ENCODE measurements at regions not wholly inside any gene's neighbourhood (a gene's known extent, or its start where the extent isn't known, plus 50 kb on each side); places are given as distances from the start of the nearest gene placed in this dataset.

GRCh38 chr13:53249236-53249635 lies 220.6 kb downstream of the OLFM4 start:
- Histone ChIP-seq H3K9me3 (ENCODE audit: control insufficient read depth, low read length) (no peaks in the 10 kb centered on the region), H3K4me3 (ENCODE audit: low read length) (no peak overlapping the region), H3K9ac (ENCODE audit: low read length) (no peak overlapping the region), H3K4me1 (ENCODE audit: control insufficient read depth, insufficient read depth, low read length) (no peaks in the 10 kb centered on the region), H3K36me3 (ENCODE audit: control insufficient read depth, insufficient read depth, low read length, severe bottlenecking) (no peaks in the 10 kb centered on the region), H3K27me3 (replicated peaks; ENCODE audit: control insufficient read depth, insufficient read depth, low read length) (peaks cover 5% of the 10 kb centered on the region)
- DNase-seq (ENCODE audit: low read depth): no peak

GRCh38 chr13:53250272-53250875 lies 221.8 kb downstream of the OLFM4 start:
- H3K4me3 ChIP-seq (ENCODE audit: low read length): no peak overlapping the region
- H3K4me1 ChIP-seq (ENCODE audit: control insufficient read depth, insufficient read depth, low read length): no peaks in the 10 kb centered on the region
- H3K36me3 ChIP-seq (ENCODE audit: control insufficient read depth, insufficient read depth, low read length, severe bottlenecking): no peaks in the 10 kb centered on the region
- H3K9ac ChIP-seq (ENCODE audit: low read length): no peak overlapping the region
- H3K27me3 ChIP-seq (replicated peaks; ENCODE audit: control insufficient read depth, insufficient read depth, low read length): peaks cover 5% of the 10 kb centered on the region
- no peaks in the 10 kb centered on the region for H3K9me3 ChIP-seq (ENCODE audit: control insufficient read depth, low read length)
- DNase-seq (ENCODE audit: low read depth): peak; percentile 88

GRCh38 chr13:53250977-53251376 lies 222.4 kb downstream of the OLFM4 start:
- H3K4me3 ChIP-seq (ENCODE audit: low read length): no peak overlapping the region
- H3K9ac ChIP-seq (ENCODE audit: low read length): no peak overlapping the region
- no peaks in the 10 kb centered on the region for H3K4me1 ChIP-seq (ENCODE audit: control insufficient read depth, insufficient read depth, low read length)
- DNase-seq (ENCODE audit: low read depth): no peak
- H3K9me3 ChIP-seq (ENCODE audit: control insufficient read depth, low read length): no peaks in the 10 kb centered on the region
- peaks cover 5% of the 10 kb centered on the region for H3K27me3 ChIP-seq (replicated peaks; ENCODE audit: control insufficient read depth, insufficient read depth, low read length)
- H3K36me3 ChIP-seq (ENCODE audit: control insufficient read depth, insufficient read depth, low read length, severe bottlenecking): no peaks in the 10 kb centered on the region

- H3K4me3 ChIP-seq (ENCODE audit: low read length): no peak overlapping the region
- H3K36me3 ChIP-seq (ENCODE audit: control insufficient read depth, insufficient read depth, low read length, severe bottlenecking): no peaks in the 10 kb centered on the region
- H3K27me3 ChIP-seq (replicated peaks; ENCODE audit: control insufficient read depth, insufficient read depth, low read length): no peaks in the 10 kb centered on the region
- DNase-seq (ENCODE audit: low read depth): no peak
- H3K9me3 ChIP-seq (ENCODE audit: control insufficient read depth, low read length): no peaks in the 10 kb centered on the region
- no peak overlapping the region for H3K9ac ChIP-seq (ENCODE audit: low read length)
- H3K4me1 ChIP-seq (ENCODE audit: control insufficient read depth, insufficient read depth, low read length): no peaks in the 10 kb centered on the region
These were observed 225.9 kb downstream of the OLFM4 start for GRCh38 chr13:53254500-53254899.

GRCh38 chr13:53255795-53256194 lies 227.2 kb downstream of the OLFM4 start:
- Histone ChIP-seq H3K27me3 (replicated peaks; ENCODE audit: control insufficient read depth, insufficient read depth, low read length) (no peaks in the 10 kb centered on the region), H3K36me3 (ENCODE audit: control insufficient read depth, insufficient read depth, low read length, severe bottlenecking) (no peaks in the 10 kb centered on the region), H3K4me3 (ENCODE audit: low read length) (no peak overlapping the region), H3K4me1 (ENCODE audit: control insufficient read depth, insufficient read depth, low read length) (no peaks in the 10 kb centered on the region), H3K9me3 (ENCODE audit: control insufficient read depth, low read length) (no peaks in the 10 kb centered on the region), H3K9ac (ENCODE audit: low read length) (no peak overlapping the region)
- DNase-seq (ENCODE audit: low read depth): no peak

GRCh38 chr13:53260594-53260993 lies 232.0 kb downstream of the OLFM4 start:
- H3K4me1 ChIP-seq (ENCODE audit: control insufficient read depth, insufficient read depth, low read length): no peaks in the 10 kb centered on the region
- no peaks in the 10 kb centered on the region for H3K27me3 ChIP-seq (replicated peaks; ENCODE audit: control insufficient read depth, insufficient read depth, low read length)
- no peak for DNase-seq (ENCODE audit: low read depth)
- no peaks in the 10 kb centered on the region for H3K36me3 ChIP-seq (ENCODE audit: control insufficient read depth, insufficient read depth, low read length, severe bottlenecking)
- H3K4me3 ChIP-seq (ENCODE audit: low read length): no peak overlapping the region
- no peak overlapping the region for H3K9ac ChIP-seq (ENCODE audit: low read length)
- H3K9me3 ChIP-seq (ENCODE audit: control insufficient read depth, low read length): no peaks in the 10 kb centered on the region

GRCh38 chr13:53264751-53265385 lies 236.3 kb downstream of the OLFM4 start:
- no peak for DNase-seq (ENCODE audit: low read depth)
- Histone ChIP-seq H3K4me3 (ENCODE audit: low read length) (no peak overlapping the region), H3K4me1 (ENCODE audit: control insufficient read depth, insufficient read depth, low read length) (no peaks in the 10 kb centered on the region), H3K9ac (ENCODE audit: low read length) (no peak overlapping the region), H3K36me3 (ENCODE audit: control insufficient read depth, insufficient read depth, low read length, severe bottlenecking) (no peaks in the 10 kb centered on the region), H3K9me3 (ENCODE audit: control insufficient read depth, low read length) (no peaks in the 10 kb centered on the region), H3K27me3 (replicated peaks; ENCODE audit: control insufficient read depth, insufficient read depth, low read length) (no peaks in the 10 kb centered on the region)

GRCh38 chr13:53266757-53267156 lies 238.1 kb downstream of the OLFM4 start:
- no peak for DNase-seq (ENCODE audit: low read depth)
- Histone ChIP-seq H3K4me3 (ENCODE audit: low read length) (no peak overlapping the region), H3K9ac (ENCODE audit: low read length) (no peak overlapping the region), H3K27me3 (replicated peaks; ENCODE audit: control insufficient read depth, insufficient read depth, low read length) (no peaks in the 10 kb centered on the region), H3K36me3 (ENCODE audit: control insufficient read depth, insufficient read depth, low read length, severe bottlenecking) (no peaks in the 10 kb centered on the region), H3K4me1 (ENCODE audit: control insufficient read depth, insufficient read depth, low read length) (no peaks in the 10 kb centered on the region), H3K9me3 (ENCODE audit: control insufficient read depth, low read length) (no peaks in the 10 kb centered on the region)

GRCh38 chr13:53269634-53270033 lies 241.0 kb downstream of the OLFM4 start:
- H3K9me3 ChIP-seq (ENCODE audit: control insufficient read depth, low read length): no peaks in the 10 kb centered on the region
- H3K4me3 ChIP-seq (ENCODE audit: low read length): no peak overlapping the region
- H3K4me1 ChIP-seq (ENCODE audit: control insufficient read depth, insufficient read depth, low read length): no peaks in the 10 kb centered on the region
- H3K9ac ChIP-seq (ENCODE audit: low read length): no peak overlapping the region
- H3K27me3 ChIP-seq (replicated peaks; ENCODE audit: control insufficient read depth, insufficient read depth, low read length): no peaks in the 10 kb centered on the region
- no peaks in the 10 kb centered on the region for H3K36me3 ChIP-seq (ENCODE audit: control insufficient read depth, insufficient read depth, low read length, severe bottlenecking)
- no peak for DNase-seq (ENCODE audit: low read depth)

- H3K9ac ChIP-seq (ENCODE audit: low read length): no peak overlapping the region
- no peaks in the 10 kb centered on the region for H3K9me3 ChIP-seq (ENCODE audit: control insufficient read depth, low read length)
- H3K4me3 ChIP-seq (ENCODE audit: low read length): no peak overlapping the region
- H3K36me3 ChIP-seq (ENCODE audit: control insufficient read depth, insufficient read depth, low read length, severe bottlenecking): no peaks in the 10 kb centered on the region
- no peaks in the 10 kb centered on the region for H3K4me1 ChIP-seq (ENCODE audit: control insufficient read depth, insufficient read depth, low read length)
- no peaks in the 10 kb centered on the region for H3K27me3 ChIP-seq (replicated peaks; ENCODE audit: control insufficient read depth, insufficient read depth, low read length)
- no peak for DNase-seq (ENCODE audit: low read depth)
These were observed 244.3 kb downstream of the OLFM4 start for GRCh38 chr13:53272873-53273272.

GRCh38 chr13:53276265-53276664 lies 247.7 kb downstream of the OLFM4 start:
- Histone ChIP-seq H3K9me3 (ENCODE audit: control insufficient read depth, low read length) (no peaks in the 10 kb centered on the region), H3K9ac (ENCODE audit: low read length) (no peak overlapping the region), H3K27me3 (replicated peaks; ENCODE audit: control insufficient read depth, insufficient read depth, low read length) (no peaks in the 10 kb centered on the region), H3K4me3 (ENCODE audit: low read length) (no peak overlapping the region), H3K4me1 (ENCODE audit: control insufficient read depth, insufficient read depth, low read length) (no peaks in the 10 kb centered on the region), H3K36me3 (ENCODE audit: control insufficient read depth, insufficient read depth, low read length, severe bottlenecking) (no peaks in the 10 kb centered on the region)
- DNase-seq (ENCODE audit: low read depth): no peak

- Histone ChIP-seq H3K9ac (ENCODE audit: low read length) (no peak overlapping the region), H3K4me3 (ENCODE audit: low read length) (no peak overlapping the region), H3K9me3 (ENCODE audit: control insufficient read depth, low read length) (no peaks in the 10 kb centered on the region), H3K4me1 (ENCODE audit: control insufficient read depth, insufficient read depth, low read length) (no peaks in the 10 kb centered on the region), H3K36me3 (ENCODE audit: control insufficient read depth, insufficient read depth, low read length, severe bottlenecking) (no peaks in the 10 kb centered on the region), H3K27me3 (replicated peaks; ENCODE audit: control insufficient read depth, insufficient read depth, low read length) (no peaks in the 10 kb centered on the region)
- no peak for DNase-seq (ENCODE audit: low read depth)
These were observed 253.1 kb downstream of the OLFM4 start for GRCh38 chr13:53281677-53282076.

All from adipocyte (in vitro differentiated cells).